OCI-LY7 (cell line): ENCODE measurements at regions not wholly inside any gene's neighbourhood (a gene's known extent, or its start where the extent isn't known, plus 50 kb on each side); places are given as distances from the start of the nearest gene placed in this dataset.

Experiments used
- BruUV-seq: library from RNA; stranded (reverse); fragments of 400-500 nt; replicated peaks from 2 replicates; lab custom pipeline; 2021; lab: Mats Ljungman, UMichigan
- CTCF ChIA-PET: fragments of 300-600 bp; sonication (Branson Sonifier 250); formaldehyde crosslinking; loops from one replicate; lab custom pipeline; 2022; ENCODE audit warnings: antibody characterized with exemption; ENCODE audit not compliant: unreplicated experiment; lab: Charles Lee
- POLR2A ChIA-PET: fragments of 300-600 bp; sonication (Branson Sonifier 250); formaldehyde crosslinking; loops from one replicate; lab custom pipeline; 2022; ENCODE audit warnings: antibody characterized with exemption; lab: Charles Lee
- DNase-seq: peaks from one replicate; pipeline ENCODE4 v3.0.0-alpha.2; 2015; ENCODE audit warnings: low spot score
- H2AFZ ChIP-seq: fragments of 200-600 bp; sonication (generic), shearing (Covaris generic); 2 replicates; pipeline ENCODE4 v1.6.1; 2014; ENCODE audit warnings: mild to moderate bottlenecking, antibody characterized with exemption, low read length, moderate library complexity
- H3K27ac ChIP-seq: fragments of 200-600 bp; sonication (generic); 2 replicates; pipeline ENCODE4 v1.5.1; 2014; ENCODE audit warnings: mixed run types, low read depth, mild to moderate bottlenecking, moderate library complexity, low read length, inconsistent platforms; ENCODE audit not compliant: poor library complexity, severe bottlenecking
- H3K36me3 ChIP-seq: fragments of 200-600 bp; sonication (generic); 2 replicates; pipeline ENCODE4 v1.6.1; 2014; ENCODE audit warnings: mild to moderate bottlenecking, antibody characterized with exemption, low read length, moderate library complexity, mixed read lengths; ENCODE audit not compliant: insufficient read depth
- H3K4me1 ChIP-seq: fragments of 200-600 bp; sonication (generic); 2 replicates; pipeline ENCODE4 v1.5.1; 2014; ENCODE audit warnings: mild to moderate bottlenecking, low read length; ENCODE audit not compliant: insufficient read depth, poor library complexity, severe bottlenecking
- H3K4me2 ChIP-seq: fragments of 200-600 bp; sonication (generic); 2 replicates; pipeline ENCODE4 v1.6.1; 2014; ENCODE audit warnings: mild to moderate bottlenecking, low read length
- H3K4me3 ChIP-seq: fragments of 200-600 bp; sonication (generic); 2 replicates; pipeline ENCODE4 v1.5.1; 2014; ENCODE audit warnings: mild to moderate bottlenecking, low read depth, low read length; ENCODE audit not compliant: poor library complexity, severe bottlenecking
- H3K79me2 ChIP-seq: fragments of 200-600 bp; sonication (generic); 2 replicates; pipeline ENCODE4 v1.6.1; 2016; ENCODE audit warnings: low read depth, mild to moderate bottlenecking, low read length, moderate library complexity, mixed read lengths; ENCODE audit not compliant: insufficient read depth
- H3K9me2 ChIP-seq: fragments of 200-600 bp; sonication (generic); 2 replicates; pipeline ENCODE4 v1.6.1; 2016; ENCODE audit warnings: mild to moderate bottlenecking, low read length, mixed read lengths; ENCODE audit not compliant: insufficient read depth
- H3K9me3 ChIP-seq: fragments of 200-600 bp; sonication (generic); 2 replicates; pipeline ENCODE4 v1.6.1; 2014; ENCODE audit warnings: mild to moderate bottlenecking, mixed run types, low read length, mixed read lengths
- H4K20me1 ChIP-seq: fragments of 200-600 bp; sonication (generic); 2 replicates; pipeline ENCODE4 v1.6.1; 2014; ENCODE audit warnings: mild to moderate bottlenecking, antibody characterized with exemption, low read length, moderate library complexity, mixed read lengths; ENCODE audit not compliant: insufficient read depth
- CTCF ChIP-seq: fragments of 200-600 bp; sonication (generic); conservative IDR thresholded peaks from 2 replicates; pipeline ENCODE4 v1.5.1; 2014; ENCODE audit warnings: mild to moderate bottlenecking, antibody characterized with exemption, low read length, moderate library complexity, mixed read lengths
- EZH2phosphoT487 ChIP-seq: fragments of 200-600 bp; sonication (generic); IDR thresholded peaks from 2 replicates; pipeline ENCODE4 v1.6.1; 2018; ENCODE audit warnings: low read depth, borderline replicate concordance, mild to moderate bottlenecking, mixed run types, antibody characterized with exemption, low read length, moderate library complexity, mixed read lengths
- intact Hi-C: fragments of 100-400 bp; cut with micrococcal nuclease; formaldehyde crosslinking; loops from one replicate; pipeline ENCODE4 v1.10.0; 2022; ENCODE audit not compliant: unreplicated experiment

GRCh38 chr9:14379280-14379679 is 65.3 kb upstream of the NFIB start:
- no TSS peak for BruUV-seq
- CTCF ChIA-PET, result no interaction called here
- POLR2A ChIA-PET, result no interaction called here

GRCh38 chr9:14373706-14374105 is 59.8 kb upstream of the NFIB start:
- Histone ChIP-seq H3K79me2 (no peaks in the 10 kb centered on the region), H3K9me2 (no peaks in the 10 kb centered on the region), H2AFZ (no peak overlapping the region), H3K4me1 (no peaks in the 10 kb centered on the region), H3K36me3 (no peaks in the 10 kb centered on the region), H3K27ac (no peak overlapping the region), H3K4me2 (no peak overlapping the region), H3K4me3 (no peak overlapping the region), H3K9me3 (no peaks in the 10 kb centered on the region), H4K20me1 (no peaks in the 10 kb centered on the region)
- intact Hi-C loops, result no loop called here
- no peak for DNase-seq
- TF ChIP-seq EZH2phosphoT487 (no peak), CTCF (no peak)
- CTCF ChIA-PET, result no interaction called here
- POLR2A ChIA-PET, result no interaction called here
- BruUV-seq, result no TSS peak

More at GRCh38 chr9:14379280-14379679, 65.3 kb upstream of the NFIB start:
- H3K36me3 ChIP-seq, result no peaks in the 10 kb centered on the region
- no peaks in the 10 kb centered on the region for H3K9me2 ChIP-seq
- DNase-seq, result no peak
- no peaks in the 10 kb centered on the region for H4K20me1 ChIP-seq
- H2AFZ ChIP-seq, result no peak overlapping the region
- no peak for TF ChIP-seq CTCF
- TF ChIP-seq EZH2phosphoT487, result no peak
- no peak overlapping the region for H3K4me3 ChIP-seq
- intact Hi-C loops, result no loop called here
- no peak overlapping the region for H3K4me2 ChIP-seq
- no peak overlapping the region for H3K27ac ChIP-seq
- no peaks in the 10 kb centered on the region for H3K79me2 ChIP-seq
- H3K9me3 ChIP-seq, result no peaks in the 10 kb centered on the region
- H3K4me1 ChIP-seq, result no peaks in the 10 kb centered on the region

GRCh38 chr9:14373336-14373666 is 59.4 kb upstream of the NFIB start:
- H3K36me3 ChIP-seq, result no peaks in the 10 kb centered on the region
- no peaks in the 10 kb centered on the region for H3K79me2 ChIP-seq
- no peak for DNase-seq
- H3K9me2 ChIP-seq, result no peaks in the 10 kb centered on the region
- no peak overlapping the region for H3K4me3 ChIP-seq
- POLR2A ChIA-PET, result interaction anchor here (1.1 kb wide), 1 partner anchor 11 kb away, joined by 4 read pairs; no protein-coding TSS in a partner anchor
- H2AFZ ChIP-seq, result no peak overlapping the region
- no TSS peak for BruUV-seq
- H3K9me3 ChIP-seq, result no peaks in the 10 kb centered on the region
- no peak overlapping the region for H3K27ac ChIP-seq
- CTCF ChIA-PET, result no interaction called here
- H3K4me2 ChIP-seq, result no peak overlapping the region
- no peak for TF ChIP-seq EZH2phosphoT487
- TF ChIP-seq CTCF, result no peak
- H4K20me1 ChIP-seq, result no peaks in the 10 kb centered on the region
- no peaks in the 10 kb centered on the region for H3K4me1 ChIP-seq
- intact Hi-C loops, result no loop called here
